ENCODE measurements at regions not wholly inside any gene's neighbourhood (a gene's known extent, or its start where the extent isn't known, plus 50 kb on each side); places are given as distances from the start of the nearest gene placed in this dataset.

GRCh38 chr19:32168606-32169005 is 176.8 kb upstream of the ZNF507 start:
- no peak for TF ChIP-seq CTCF (IDR thresholded peaks at IDR 0.05)
- no peak for TF ChIP-seq POLR2A (IDR thresholded peaks at IDR 0.05)
